K562 (cell line): ENCODE measurements at regions not wholly inside any gene's neighbourhood (a gene's known extent, or its start where the extent isn't known, plus 50 kb on each side); places are given as distances from the start of the nearest gene placed in this dataset.

Source experiments
- ATAC-seq: fragments of 200-7000 bp; cut with Tn5 transposase; 3 replicates; pipeline ENCODE4 v1.9.1; 2020; ENCODE audit warnings: moderate library complexity
- BruUV-seq: library from RNA; stranded (reverse); fragments of 400-500 nt; replicated peaks from 2 replicates; lab custom pipeline; 2021; lab: Mats Ljungman, UMichigan
- CTCF ChIA-PET: fragments of 300-600 bp; formaldehyde crosslinking; extraction: SDS; loops from one replicate; lab custom pipeline; 2021; ENCODE audit warnings: low intra/inter-chr PET ratio; lab: Yijun Ruan, JAX
- POLR2A ChIA-PET: fragments of 300-600, 350-650 bp; sonication (Branson Sonifier 250); formaldehyde crosslinking; extraction: SDS; loops from one replicate; lab custom pipeline; 2021; ENCODE audit warnings: antibody characterized with exemption, inconsistent platforms; lab: Yijun Ruan, JAX
- DNase-seq, 4 experiments: peaks; one replicate each; pipeline versions ENCODE4 v3.0.0 to v3.0.0-alpha.2; 2011 to 2018; ENCODE audit warnings: low spot score in 3 of 4, mixed read lengths in 3 of 4; ENCODE audit errors: extremely low read depth in 1 of 4
- FAIRE-seq: peaks from 2 replicates; lab custom pipeline; 2011; peaks lifted over from hg19 to GRCh38; lab: Jason Lieb, UNC
- H2AFZ ChIP-seq: 2 replicates; pipeline ENCODE4 v1.6.0; 2011; ENCODE audit warnings: low read depth, low read length, control low read depth, inconsistent platforms
- H3K27ac ChIP-seq: fragments of 200-600 bp; 3 replicates; pipeline ENCODE4 v1.8.0; 2011; ENCODE audit warnings: low read depth, mild to moderate bottlenecking, control low read depth, inconsistent platforms, low read length, moderate library complexity, mixed read lengths; ENCODE audit errors: extremely low read depth
- H3K27me3 ChIP-seq, 2 experiments: fragments of 300-600 bp in 1 of 2; 2 replicates in 1 of 2; 3 replicates in 1 of 2; pipeline versions ENCODE4 v1.6.0 to v1.8.0; 2011; ENCODE audit warnings: inconsistent platforms in 2 of 2, low read length in 2 of 2, mild to moderate bottlenecking in 1 of 2, mixed read lengths in 1 of 2, moderate library complexity in 1 of 2; ENCODE audit not compliant: control insufficient read depth in 2 of 2, insufficient read depth in 2 of 2
- H3K36me3 ChIP-seq: fragments of 300-600 bp; 3 replicates; pipeline ENCODE4 v1.8.0; 2011; ENCODE audit warnings: mild to moderate bottlenecking, low read length, inconsistent platforms; ENCODE audit not compliant: control insufficient read depth, insufficient read depth
- H3K4me1 ChIP-seq, 2 experiments: fragments of 200-600 bp in 1 of 2; replicated peaks in 1 of 2; 2 replicates in 1 of 2; 3 replicates in 1 of 2; pipeline versions ENCODE4 v1.5.1 to v1.8.0; 2011; ENCODE audit warnings: inconsistent platforms in 2 of 2, low read length in 2 of 2, mild to moderate bottlenecking in 1 of 2, mixed read lengths in 1 of 2, moderate library complexity in 1 of 2; ENCODE audit not compliant: control insufficient read depth in 2 of 2, insufficient read depth in 2 of 2
- H3K4me2 ChIP-seq: 2 replicates; pipeline ENCODE4 v1.6.1; 2011; ENCODE audit warnings: low read length, control low read depth, inconsistent platforms, mixed read lengths; ENCODE audit not compliant: insufficient read depth
- H3K4me3 ChIP-seq: fragments of 200-600 bp; sonication (generic), shearing (Covaris generic); 2 replicates; pipeline ENCODE4 v1.5.1; 2016; ENCODE audit warnings: control low read depth, inconsistent platforms
- H3K79me2 ChIP-seq: fragments of 200-600 bp; 3 replicates; pipeline ENCODE4 v1.8.0; 2011; ENCODE audit warnings: low read length, inconsistent platforms; ENCODE audit not compliant: control insufficient read depth, insufficient read depth
- H3K9ac ChIP-seq, 2 experiments: 2 replicates each; pipeline versions ENCODE4 v1.6.0 to v1.6.1; 2011; ENCODE audit warnings: low read depth in 2 of 2, low read length in 2 of 2, control low read depth in 1 of 2, inconsistent platforms in 1 of 2, mild to moderate bottlenecking in 1 of 2, mixed read lengths in 1 of 2; ENCODE audit not compliant: insufficient read depth in 1 of 2
- H3K9me1 ChIP-seq: one replicate; pipeline ENCODE4 v1.6.0; 2011; ENCODE audit warnings: inconsistent platforms, mild to moderate bottlenecking, low read length, moderate library complexity; ENCODE audit not compliant: control insufficient read depth, insufficient read depth
- H3K9me3 ChIP-seq: replicated peaks from 2 replicates; pipeline ENCODE4 v1.5.1; 2011; ENCODE audit warnings: low read depth, low read length, inconsistent platforms; ENCODE audit not compliant: control insufficient read depth, insufficient read depth
- H4K20me1 ChIP-seq: replicated peaks from 2 replicates; pipeline ENCODE4 v1.6.1; 2011; ENCODE audit warnings: low read length, inconsistent platforms, mixed read lengths; ENCODE audit not compliant: control insufficient read depth, insufficient read depth
- CBFA2T2 ChIP-seq: fragments of 450-650 bp; conservative IDR thresholded peaks from 2 replicates; pipeline ENCODE4 v1.6.1; 2017; ENCODE audit warnings: mild to moderate bottlenecking
- NEUROD1 ChIP-seq: fragments of 150-350 bp; IDR thresholded peaks from 2 replicates; pipeline ENCODE4 v1.6.1; 2014; ENCODE audit warnings: borderline replicate concordance, low read length, low read depth; ENCODE audit not compliant: partially characterized antibody
- POLR2B ChIP-seq: fragments of 450-650 bp; IDR thresholded peaks from 2 replicates; pipeline ENCODE4 v1.6.1; 2018; ENCODE audit warnings: low read depth; ENCODE audit not compliant: partially characterized antibody
- TCF7L2 ChIP-seq: fragments of 150-350 bp; IDR thresholded peaks from 2 replicates; pipeline ENCODE4 v1.6.1; 2016; ENCODE audit warnings: low read depth, mild to moderate bottlenecking, low read length, moderate library complexity
- TRIM24 ChIP-seq, 2 experiments: fragments of 450-650 bp; IDR thresholded peaks; 2 replicates each; pipeline ENCODE4 v1.6.1; 2016
- ZNF124 ChIP-seq: sonication (generic); formaldehyde crosslinking; IDR thresholded peaks from 2 replicates; pipeline ENCODE4 v1.8.1; 2022; ENCODE audit warnings: missing genetic modification reagents
- ZNF253 ChIP-seq: fragments of 250-450 bp; sonication (Bioruptor Pico); conservative IDR thresholded peaks from 2 replicates; pipeline ENCODE4 v1.6.1; 2021; ENCODE audit warnings: mild to moderate bottlenecking
- ZNF77 ChIP-seq: fragments of 250-450 bp; sonication (Bioruptor Pico); IDR thresholded peaks from 2 replicates; pipeline ENCODE4 v1.5.0; 2020
- WGBS: fragments of 100-300 bp; shearing (Covaris generic); methylation state at CpG from one replicate; pipeline ENCODE4 v1.1.6; 2016; ENCODE audit warnings: low coverage, mixed read lengths; ENCODE audit not compliant: insufficient coverage; ENCODE audit errors: missing lambda C conversion rate; 5-methylcytosine and 5-hydroxymethylcytosine counted together
- in situ Hi-C: fragments of 300-500 bp; cut with MboI; formaldehyde crosslinking; loops from 4 replicates; pipeline ENCODE4 v1.15.0; 2018; ENCODE audit warnings: inconsistent platforms, mixed read lengths
- intact Hi-C: fragments of 100-400 bp; cut with micrococcal nuclease; formaldehyde crosslinking; loops from 2 replicates; pipeline ENCODE4 v1.14.2; 2022
- TF ChIP-seq, protein P1 (sequence below): fragments of 450-650 bp; formaldehyde crosslinking; IDR thresholded peaks from 2 replicates; pipeline ENCODE4 v1.4.0; 2022; ENCODE audit warnings: missing genetic modification characterization

GRCh38 chr10:35885076-35885475 is 243.0 kb upstream of the FZD8 start:
- DNase-seq (no peak), FAIRE-seq (no peak), ATAC-seq (no peak)
- no peaks in the 10 kb centered on the region; a peak in 1 of 5 replicates for H3K27me3 ChIP-seq
- ChIA-PET CTCF (no interaction called here), POLR2A (interaction anchor here (0.6 kb wide), 1 partner anchor 436 kb away, joined by 3 read pairs; no protein-coding TSS in a partner anchor)
- H3K9me1 ChIP-seq, result no peaks in the 10 kb centered on the region
- H3K4me3 ChIP-seq, result no peak overlapping the region
- BruUV-seq, result no TSS peak
- in situ Hi-C loops, result no loop called here
- TF ChIP-seq, protein P1, sequence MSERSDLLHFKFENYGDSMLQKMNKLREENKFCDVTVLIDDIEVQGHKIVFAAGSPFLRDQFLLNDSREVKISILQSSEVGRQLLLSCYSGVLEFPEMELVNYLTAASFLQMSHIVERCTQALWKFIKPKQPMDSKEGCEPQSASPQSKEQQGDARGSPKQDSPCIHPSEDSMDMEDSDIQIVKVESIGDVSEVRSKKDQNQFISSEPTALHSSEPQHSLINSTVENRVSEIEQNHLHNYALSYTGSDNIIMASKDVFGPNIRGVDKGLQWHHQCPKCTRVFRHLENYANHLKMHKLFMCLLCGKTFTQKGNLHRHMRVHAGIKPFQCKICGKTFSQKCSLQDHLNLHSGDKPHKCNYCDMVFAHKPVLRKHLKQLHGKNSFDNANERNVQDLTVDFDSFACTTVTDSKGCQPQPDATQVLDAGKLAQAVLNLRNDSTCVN (CRISPR knock-in tag), result no peak
- TF ChIP-seq CBFA2T2 (no peak), ZNF77 (no peak), ZNF124 (CRISPR knock-in tag) (no peak), POLR2B (no peak), TRIM24 (IDR thresholded peaks at IDR 0.05) (no peak), NEUROD1 (no peak), ZNF253 (CRISPR knock-in tag) (no peak), TCF7L2 (no peak)
- H3K27ac ChIP-seq, result no peak overlapping the region
- no peak overlapping the region for H2AFZ ChIP-seq
- H3K79me2 ChIP-seq, result no peaks in the 10 kb centered on the region
- no peaks in the 10 kb centered on the region for H4K20me1 ChIP-seq
- no peaks in the 10 kb centered on the region for H3K9me3 ChIP-seq
- H3K4me1 ChIP-seq, result peaks cover 0 to 4% of the 10 kb centered on the region in 2 experiments; a peak in 1 of 5 replicates
- WGBS, result 1% methylated on average over 5 of the region's 5 CpGs
- no peak overlapping the region for H3K9ac ChIP-seq
- no peaks in the 10 kb centered on the region for H3K36me3 ChIP-seq
- no peak overlapping the region for H3K4me2 ChIP-seq
- intact Hi-C loops, result no loop called here
